Stomach (tissue), 8 donors: ENCODE measurements at regions not wholly inside any gene's neighbourhood (a gene's known extent, or its start where the extent isn't known, plus 50 kb on each side); places are given as distances from the start of the nearest gene placed in this dataset.

Source experiments
- DNase-seq, 2 donors: peaks; one replicate each; pipeline versions ENCODE4 v3.0.0 to v3.0.0-alpha.2; 2013 to 2019
- H3K27ac ChIP-seq, 5 donors: fragments of 200-600 bp in 4 of 5; sonication (generic) in 4 of 5; one replicate each; pipeline ENCODE4 v1.5.1; 2013 to 2019; ENCODE audit warnings: mild to moderate bottlenecking in 1 of 5, moderate library complexity in 1 of 5
- H3K27me3 ChIP-seq, 3 donors: fragments of 200-600 bp; sonication (generic); one replicate each; pipeline ENCODE4 v1.5.1; 2017 to 2019; ENCODE audit warnings: mixed run types in 1 of 3
- H3K36me3 ChIP-seq, 4 donors: fragments of 200-600 bp; sonication (generic); 1 replicate in 3 of 4; 2 replicates in 1 of 4; pipeline ENCODE4 v1.5.1; 2016 to 2019
- H3K4me1 ChIP-seq, 4 donors: fragments of 200-600 bp; sonication (generic); one replicate each; pipeline ENCODE4 v1.5.1; 2016 to 2019
- H3K4me3 ChIP-seq, 4 donors: fragments of 200-600 bp; sonication (generic) in 3 of 4; one replicate each; pipeline ENCODE4 v1.5.1; 2016 to 2019; ENCODE audit warnings: mild to moderate bottlenecking in 1 of 4
- H3K9me3 ChIP-seq, 4 donors: fragments of 200-600 bp; sonication (generic); one replicate each; pipeline ENCODE4 v1.5.1; 2016 to 2019
- CTCF ChIP-seq, 7 experiments: fragments of 450-650 bp in 4 of 7; fragments of 200-600 bp in 3 of 7; sonication (generic) in 3 of 7; IDR thresholded peaks; one replicate each; pipeline ENCODE4 v1.5.1; 2016 to 2019; ENCODE audit warnings: antibody characterized with exemption in 7 of 7, control low read depth in 2 of 7, mild to moderate bottlenecking in 1 of 7
- EP300 ChIP-seq: sonication (generic); formaldehyde crosslinking; IDR thresholded peaks from one replicate; pipeline ENCODE4 v1.6.1; 2017; ENCODE audit warnings: antibody characterized with exemption
- POLR2A ChIP-seq, 4 donors: fragments of 450-650 bp; IDR thresholded peaks; one replicate each; pipeline ENCODE4 v1.6.1; 2016; ENCODE audit warnings: antibody characterized with exemption in 4 of 4, control low read depth in 2 of 4, mild to moderate bottlenecking in 1 of 4, moderate library complexity in 1 of 4
- POLR2AphosphoS5 ChIP-seq, 3 donors: sonication (generic); formaldehyde crosslinking; IDR thresholded peaks; one replicate each; pipeline ENCODE4 v1.6.1; 2016; ENCODE audit warnings: antibody characterized with exemption in 3 of 3
- WGBS, 5 donors: extraction: QIAGEN DNeasy Blood & Tissue Kit in 3 of 5; methylation state at CpG; one replicate each; pipeline versions ENCODE4 v1.1.5 to v1.1.7; 2013 to 2018; 5-methylcytosine and 5-hydroxymethylcytosine counted together
- intact Hi-C: fragments of 100-400 bp; cut with DNase I; formaldehyde crosslinking; loops from one replicate; pipeline ENCODE4 v1.15.1; 2023; ENCODE audit warnings: low total_unique reads
- donor health status: healthy with polysubstance abuse.
- donor health status: Bipolar disorder and iron deficiency.
- donor health status: healthy.

DNA sequence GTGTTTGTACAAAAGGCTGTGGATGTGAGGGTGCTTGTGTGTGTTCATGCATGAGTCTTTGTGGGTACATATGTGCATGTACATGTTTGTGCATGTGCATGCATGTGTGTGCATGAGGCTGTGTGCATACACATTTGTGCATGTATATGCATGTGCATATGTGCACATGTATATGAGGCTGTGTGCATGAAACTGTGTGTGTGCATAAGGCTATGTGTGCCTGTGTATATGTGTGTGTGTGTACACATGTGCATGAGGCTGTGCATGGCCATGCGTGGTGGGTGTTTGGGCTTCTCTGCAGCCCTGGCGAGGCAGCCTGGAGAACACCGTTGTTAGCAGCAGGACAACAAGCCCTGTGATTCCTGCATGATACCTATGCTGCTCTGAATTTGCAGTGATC lies 207.7 kb upstream of the ADCY1 start:
- Histone ChIP-seq H3K9me3 (no peaks in the 10 kb centered on the region), H3K4me1 (no peaks in the 10 kb centered on the region), H3K36me3 (no peaks in the 10 kb centered on the region), H3K27ac (no peak overlapping the region), H3K4me3 (no peak overlapping the region), H3K27me3 (no peaks in the 10 kb centered on the region)
- TF ChIP-seq POLR2AphosphoS5 (IDR thresholded peaks at IDR 0.05) (no peak), CTCF (IDR thresholded peaks at IDR 0.05) (no peak), POLR2A (IDR thresholded peaks at IDR 0.05) (no peak), EP300 (no peak)
- intact Hi-C loops: no loop called here
- 62 to 85% (median 81%) methylated on average over 3 of the region's 3 CpGs for WGBS, 5 donors
- no peak for DNase-seq

DNA sequence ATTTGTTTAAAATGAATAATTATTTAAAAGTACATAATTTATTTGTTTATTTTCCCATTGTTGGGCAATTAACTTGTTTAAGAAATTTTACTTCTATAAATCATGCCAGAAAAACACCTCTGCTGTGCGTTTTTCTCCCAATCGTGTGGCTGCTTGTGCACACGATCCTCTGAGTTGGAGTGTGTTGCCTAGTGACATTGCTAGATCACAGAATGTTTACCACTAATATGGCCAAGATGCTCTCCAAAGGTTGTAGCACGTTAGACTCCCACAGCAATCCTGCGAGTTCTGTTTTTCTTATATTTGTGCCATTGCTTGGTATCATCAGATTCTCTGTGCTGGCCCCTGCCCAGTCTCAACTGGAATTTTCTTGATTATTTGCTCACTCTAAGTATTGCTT lies 207.1 kb upstream of the ADCY1 start:
- intact Hi-C loops: no loop called here
- TF ChIP-seq EP300: no peak
- no peak for TF ChIP-seq CTCF (IDR thresholded peaks at IDR 0.05)
- no peak for TF ChIP-seq POLR2AphosphoS5 (IDR thresholded peaks at IDR 0.05)
- TF ChIP-seq POLR2A (IDR thresholded peaks at IDR 0.05): no peak
- 52 to 69% (median 58%) methylated on average over 5 of the region's 5 CpGs for WGBS, 5 donors
- Histone ChIP-seq H3K36me3 (no peaks in the 10 kb centered on the region), H3K9me3 (no peaks in the 10 kb centered on the region), H3K4me1 (no peaks in the 10 kb centered on the region), H3K4me3 (no peak overlapping the region), H3K27me3 (no peaks in the 10 kb centered on the region), H3K27ac (no peak overlapping the region)
- no peak for DNase-seq

- no peaks in the 10 kb centered on the region for H3K27me3 ChIP-seq
- no peaks in the 10 kb centered on the region for H3K9me3 ChIP-seq
- H3K36me3 ChIP-seq: no peaks in the 10 kb centered on the region
- no peak for DNase-seq
- intact Hi-C loops: no loop called here
- TF ChIP-seq POLR2AphosphoS5 (IDR thresholded peaks at IDR 0.05) (no peak), EP300 (no peak), CTCF (IDR thresholded peaks at IDR 0.05) (no peak), POLR2A (IDR thresholded peaks at IDR 0.05) (no peak)
- H3K4me3 ChIP-seq: no peak overlapping the region
- H3K27ac ChIP-seq: no peak overlapping the region
- no peaks in the 10 kb centered on the region for H3K4me1 ChIP-seq
These were observed 205.9 kb upstream of the ADCY1 start for GRCh38 chr7:45368129-45368807.

DNA sequence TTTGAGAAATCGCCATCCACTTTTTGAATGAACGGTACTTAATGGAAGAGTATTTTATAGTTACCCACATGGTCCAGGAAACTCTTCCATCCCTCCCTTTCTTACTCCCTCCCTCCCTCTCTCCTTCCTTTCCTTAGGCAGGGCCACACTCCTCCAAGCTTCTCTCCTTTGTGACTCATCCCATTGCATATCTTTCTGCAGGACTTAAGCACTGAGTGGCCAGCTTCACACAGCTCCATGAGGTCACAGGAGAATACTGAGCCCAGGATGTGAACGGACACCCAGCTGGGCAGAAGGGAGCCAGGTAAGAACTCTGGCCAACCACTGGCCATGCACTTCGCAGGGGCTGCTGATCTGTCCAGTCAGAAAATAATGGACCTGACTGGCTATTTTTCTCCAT lies 189.7 kb upstream of the ADCY1 start:
- 79 to 87% (median 81%) methylated on average over 4 of the region's 4 CpGs for WGBS, 5 donors
- TF ChIP-seq POLR2A (IDR thresholded peaks at IDR 0.05) (no peak), POLR2AphosphoS5 (IDR thresholded peaks at IDR 0.05) (no peak), EP300 (no peak), CTCF (IDR thresholded peaks at IDR 0.05) (no peak)
- no peak for DNase-seq
- H3K4me3 ChIP-seq: no peak overlapping the region
- H3K36me3 ChIP-seq: no peaks in the 10 kb centered on the region
- H3K27me3 ChIP-seq: no peaks in the 10 kb centered on the region
- H3K4me1 ChIP-seq: no peaks in the 10 kb centered on the region
- intact Hi-C loops: no loop called here
- H3K9me3 ChIP-seq: peaks cover 0 to 10% (median 3%) of the 10 kb centered on the region in 4 donors
- no peak overlapping the region for H3K27ac ChIP-seq
